HCT116 (cell line): ENCODE measurements at regions not wholly inside any gene's neighbourhood (a gene's known extent, or its start where the extent isn't known, plus 50 kb on each side); places are given as distances from the start of the nearest gene placed in this dataset.

Experiments
- ATAC-seq: fragments of 200-7000 bp; cut with Tn5 transposase; 2 replicates; pipeline ENCODE4 v1.9.1; 2020; ENCODE audit warnings: mild to moderate bottlenecking, moderate library complexity
- BruUV-seq: library from RNA; stranded (reverse); fragments of 400-500 nt; replicated peaks from 2 replicates; lab custom pipeline; 2021; lab: Mats Ljungman, UMichigan
- CTCF ChIA-PET: fragments of 300-600 bp; sonication (Branson Sonifier 250); formaldehyde crosslinking; loops from one replicate; lab custom pipeline; 2021; ENCODE audit warnings: antibody characterized with exemption; lab: Charles Lee
- POLR2A ChIA-PET: fragments of 300-600, 350-600 bp; sonication (Branson Sonifier 250); formaldehyde crosslinking; loops from one replicate; lab custom pipeline; 2021; ENCODE audit warnings: antibody characterized with exemption; lab: Charles Lee
- RAD21 ChIA-PET, 2 experiments: fragments of 300-600 bp; sonication (Branson Sonifier 250); formaldehyde crosslinking; loops; one replicate each; lab custom pipeline; 2023; ENCODE audit warnings: low total read pairs in 2 of 2; ENCODE audit not compliant: uncharacterized antibody in 2 of 2, unreplicated experiment in 2 of 2, low non-redundant PET in 1 of 2; lab: Charles Lee
- DNase-seq: peaks from one replicate; pipeline ENCODE4 v3.0.0-alpha.2; 2010; ENCODE audit warnings: low read depth, low spot score
- H2AFZ ChIP-seq: fragments of 200-600 bp; shearing (Covaris generic), sonication (generic); 2 replicates; pipeline ENCODE4 v1.6.1; 2017; ENCODE audit warnings: low read depth, mixed run types, mixed read lengths, antibody characterized with exemption, low read length; ENCODE audit not compliant: poor library complexity, severe bottlenecking
- H3K27ac ChIP-seq: 2 replicates; pipeline ENCODE4 v1.5.1; 2012; ENCODE audit warnings: low read depth, low read length
- H3K27me3 ChIP-seq: fragments of 200-600 bp; sonication (generic); 2 replicates; pipeline ENCODE4 v1.6.1; 2016; ENCODE audit warnings: mixed run types, low read length, mixed read lengths; ENCODE audit not compliant: insufficient read depth
- H3K36me3 ChIP-seq, 2 experiments: fragments of 200-500 bp in 1 of 2; fragments of 200-600 bp in 1 of 2; sonication (Bioruptor generic) in 1 of 2; sonication (generic) in 1 of 2; 2 replicates each; pipeline versions ENCODE4 v1.5.1 to v1.6.1; 2014 to 2016; ENCODE audit warnings: low read length in 2 of 2, inconsistent platforms in 1 of 2, mixed read lengths in 1 of 2, mixed run types in 1 of 2; ENCODE audit not compliant: insufficient read depth in 2 of 2, control insufficient read depth in 1 of 2
- H3K4me1 ChIP-seq, 2 experiments: fragments of 200-600 bp in 1 of 2; sonication (generic) in 1 of 2; 2 replicates each; pipeline versions ENCODE4 v1.5.1 to v1.6.1; 2012 to 2017; ENCODE audit warnings: low read length in 2 of 2, inconsistent platforms in 1 of 2, mild to moderate bottlenecking in 1 of 2, mixed read lengths in 1 of 2, mixed run types in 1 of 2, moderate library complexity in 1 of 2; ENCODE audit not compliant: insufficient read depth in 2 of 2, control insufficient read depth in 1 of 2
- H3K4me2 ChIP-seq: fragments of 200-600 bp; sonication (generic); 2 replicates; pipeline ENCODE4 v1.6.1; 2017; ENCODE audit warnings: mixed run types, low read length, mixed read lengths
- H3K4me3 ChIP-seq, 2 experiments: fragments of 200-600 bp in 1 of 2; sonication (generic) in 1 of 2; replicated peaks in 1 of 2; 2 replicates each; pipeline ENCODE4 v1.5.1; 2011 to 2016; ENCODE audit warnings: low read length in 2 of 2, control low read depth in 1 of 2, low read depth in 1 of 2, mild to moderate bottlenecking in 1 of 2, mixed read lengths in 1 of 2, mixed run types in 1 of 2
- H3K79me2 ChIP-seq: fragments of 200-600 bp; sonication (generic); 2 replicates; pipeline ENCODE4 v1.6.1; 2017; ENCODE audit warnings: mild to moderate bottlenecking, mixed run types, low read length, moderate library complexity, mixed read lengths; ENCODE audit not compliant: insufficient read depth
- H3K9ac ChIP-seq: fragments of 200-600 bp; sonication (generic); 2 replicates; pipeline ENCODE4 v1.6.1; 2016; ENCODE audit warnings: low read length, mixed read lengths
- H3K9me2 ChIP-seq: fragments of 200-600 bp; sonication (generic), shearing (Covaris generic); 2 replicates; pipeline ENCODE4 v1.6.1; 2017; ENCODE audit warnings: mixed run types, mild to moderate bottlenecking, moderate library complexity; ENCODE audit not compliant: insufficient read depth
- H3K9me3 ChIP-seq, 2 experiments: fragments of 200-500 bp in 1 of 2; fragments of 200-600 bp in 1 of 2; sonication (Bioruptor generic) in 1 of 2; sonication (generic) in 1 of 2; 2 replicates each; pipeline ENCODE4 v1.6.1; 2014 to 2017; ENCODE audit warnings: low read length in 2 of 2, mixed read lengths in 2 of 2, inconsistent platforms in 1 of 2, low read depth in 1 of 2, mild to moderate bottlenecking in 1 of 2, mixed run types in 1 of 2, moderate library complexity in 1 of 2; ENCODE audit not compliant: control insufficient read depth in 1 of 2, insufficient read depth in 1 of 2
- H4K20me1 ChIP-seq: fragments of 200-600 bp; sonication (generic), shearing (Covaris generic); 2 replicates; pipeline ENCODE4 v1.6.1; 2017; ENCODE audit warnings: mixed run types, mild to moderate bottlenecking, moderate library complexity; ENCODE audit not compliant: insufficient read depth
- CBX3 ChIP-seq: IDR thresholded peaks from 2 replicates; pipeline ENCODE4 v1.6.1; 2012; ENCODE audit warnings: low read depth
- CEBPB ChIP-seq: IDR thresholded peaks from 2 replicates; pipeline ENCODE4 v1.6.1; 2012; ENCODE audit warnings: low read depth
- EZH2 ChIP-seq: fragments of 200-600 bp; sonication (generic); IDR thresholded peaks from 2 replicates; pipeline ENCODE4 v1.6.1; 2017; ENCODE audit warnings: antibody characterized with exemption, mixed run types
- EZH2phosphoT487 ChIP-seq: fragments of 200-600 bp; IDR thresholded peaks from 2 replicates; pipeline ENCODE4 v1.6.1; 2018; ENCODE audit warnings: antibody characterized with exemption, borderline replicate concordance
- POLR2AphosphoS5 ChIP-seq: IDR thresholded peaks from 2 replicates; pipeline ENCODE4 v1.6.1; 2011; ENCODE audit warnings: mild to moderate bottlenecking, low read depth, low read length, moderate library complexity
- RAD21 ChIP-seq: IDR thresholded peaks from 2 replicates; pipeline ENCODE4 v1.6.1; 2012; ENCODE audit warnings: low read depth, mild to moderate bottlenecking
- SIN3A ChIP-seq: IDR thresholded peaks from 2 replicates; pipeline ENCODE4 v1.6.1; 2012; ENCODE audit warnings: low read depth
- SP1 ChIP-seq: IDR thresholded peaks from 2 replicates; pipeline ENCODE4 v1.6.1; 2012; ENCODE audit warnings: low read depth
- TCF7L2 ChIP-seq: IDR thresholded peaks from 2 replicates; pipeline ENCODE4 v1.7.0; 2011; ENCODE audit warnings: borderline replicate concordance, inconsistent platforms; ENCODE audit not compliant: insufficient read depth, insufficient read length; ENCODE audit errors: extremely low read depth
- ZFX ChIP-seq: fragments of 450-650 bp; IDR thresholded peaks from 2 replicates; pipeline ENCODE4 v1.6.1; 2017
- ZNF274 ChIP-seq: fragments of 200-500 bp; sonication (Bioruptor generic); IDR thresholded peaks from 2 replicates; pipeline ENCODE4 v1.6.1; 2014; ENCODE audit warnings: mild to moderate bottlenecking, low read depth, low read length, inconsistent platforms
- intact Hi-C: fragments of 100-400 bp; cut with micrococcal nuclease; formaldehyde crosslinking; loops from 2 replicates; pipeline ENCODE4 v1.10.0; 2022
- TF ChIP-seq, protein P1 (sequence below), 3 experiments: fragments of 200-600 bp in 1 of 3; sonication (generic) in 1 of 3; IDR thresholded peaks in 2 of 3; conservative IDR thresholded peaks in 1 of 3; 2 replicates each; pipeline ENCODE4 v1.5.1; 2012 to 2017; ENCODE audit warnings: low read depth in 2 of 3, low read length in 2 of 3, antibody characterized with exemption in 1 of 3, borderline replicate concordance in 1 of 3, control low read depth in 1 of 3, mild to moderate bottlenecking in 1 of 3, mixed read lengths in 1 of 3, mixed run types in 1 of 3, moderate library complexity in 1 of 3; ENCODE audit not compliant: insufficient read depth in 1 of 3
- TF ChIP-seq, protein P2 (sequence below): IDR thresholded peaks from 2 replicates; pipeline ENCODE4 v1.6.1; 2011; ENCODE audit warnings: mild to moderate bottlenecking, low read length, moderate library complexity; ENCODE audit not compliant: insufficient replicate concordance; ENCODE audit errors: extremely low read depth

DNA sequence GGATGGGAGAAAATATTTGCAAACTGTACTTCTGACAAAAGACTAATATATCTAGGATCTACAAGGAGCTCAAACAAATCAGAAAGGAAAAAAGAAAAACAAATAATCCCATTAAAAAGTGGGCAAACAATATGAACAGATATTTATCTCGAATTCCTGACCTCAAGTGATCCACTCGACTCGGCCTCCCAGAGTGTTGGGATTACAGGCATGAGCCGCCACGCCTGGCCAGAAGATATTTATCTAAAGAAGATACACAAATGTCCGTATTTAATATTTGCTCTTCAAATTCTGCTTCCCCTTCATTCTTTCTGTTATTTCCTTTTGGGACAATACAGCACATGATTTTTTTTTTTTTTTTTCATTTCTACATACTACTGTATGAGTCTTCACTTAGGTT is 151.7 kb upstream of the GRM7 start:
- Histone ChIP-seq H3K9me3 (no peaks in the 10 kb centered on the region), H3K79me2 (no peaks in the 10 kb centered on the region), H2AFZ (no peak overlapping the region), H4K20me1 (no peaks in the 10 kb centered on the region), H3K27me3 (no peaks in the 10 kb centered on the region), H3K4me2 (no peak overlapping the region), H3K36me3 (no peaks in the 10 kb centered on the region), H3K4me1 (no peaks in the 10 kb centered on the region), H3K27ac (no peak overlapping the region), H3K9me2 (no peaks in the 10 kb centered on the region), H3K4me3 (no peak overlapping the region), H3K9ac (no peak overlapping the region)
- intact Hi-C loops = no loop called here
- DNase-seq (no peak), ATAC-seq (no peak)
- TF ChIP-seq RAD21 (no peak), TCF7L2 (no peak), POLR2AphosphoS5 (no peak), CEBPB (no peak), CBX3 (no peak), SIN3A (no peak), EZH2phosphoT487 (no peak), EZH2 (no peak), SP1 (no peak), ZFX (no peak), ZNF274 (no peak)
- TF ChIP-seq, protein P1, sequence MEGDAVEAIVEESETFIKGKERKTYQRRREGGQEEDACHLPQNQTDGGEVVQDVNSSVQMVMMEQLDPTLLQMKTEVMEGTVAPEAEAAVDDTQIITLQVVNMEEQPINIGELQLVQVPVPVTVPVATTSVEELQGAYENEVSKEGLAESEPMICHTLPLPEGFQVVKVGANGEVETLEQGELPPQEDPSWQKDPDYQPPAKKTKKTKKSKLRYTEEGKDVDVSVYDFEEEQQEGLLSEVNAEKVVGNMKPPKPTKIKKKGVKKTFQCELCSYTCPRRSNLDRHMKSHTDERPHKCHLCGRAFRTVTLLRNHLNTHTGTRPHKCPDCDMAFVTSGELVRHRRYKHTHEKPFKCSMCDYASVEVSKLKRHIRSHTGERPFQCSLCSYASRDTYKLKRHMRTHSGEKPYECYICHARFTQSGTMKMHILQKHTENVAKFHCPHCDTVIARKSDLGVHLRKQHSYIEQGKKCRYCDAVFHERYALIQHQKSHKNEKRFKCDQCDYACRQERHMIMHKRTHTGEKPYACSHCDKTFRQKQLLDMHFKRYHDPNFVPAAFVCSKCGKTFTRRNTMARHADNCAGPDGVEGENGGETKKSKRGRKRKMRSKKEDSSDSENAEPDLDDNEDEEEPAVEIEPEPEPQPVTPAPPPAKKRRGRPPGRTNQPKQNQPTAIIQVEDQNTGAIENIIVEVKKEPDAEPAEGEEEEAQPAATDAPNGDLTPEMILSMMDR (IDR thresholded peaks at IDR 0.05 in 2 of 3, conservative IDR thresholded peaks at IDR 0.05 in 1 of 3; ENCODE audit: borderline replicate concordance in 1 of 3, insufficient read depth in 1 of 3, low read depth in 2 of 3, low read length in 2 of 3) = no peak
- TF ChIP-seq, protein P2, sequence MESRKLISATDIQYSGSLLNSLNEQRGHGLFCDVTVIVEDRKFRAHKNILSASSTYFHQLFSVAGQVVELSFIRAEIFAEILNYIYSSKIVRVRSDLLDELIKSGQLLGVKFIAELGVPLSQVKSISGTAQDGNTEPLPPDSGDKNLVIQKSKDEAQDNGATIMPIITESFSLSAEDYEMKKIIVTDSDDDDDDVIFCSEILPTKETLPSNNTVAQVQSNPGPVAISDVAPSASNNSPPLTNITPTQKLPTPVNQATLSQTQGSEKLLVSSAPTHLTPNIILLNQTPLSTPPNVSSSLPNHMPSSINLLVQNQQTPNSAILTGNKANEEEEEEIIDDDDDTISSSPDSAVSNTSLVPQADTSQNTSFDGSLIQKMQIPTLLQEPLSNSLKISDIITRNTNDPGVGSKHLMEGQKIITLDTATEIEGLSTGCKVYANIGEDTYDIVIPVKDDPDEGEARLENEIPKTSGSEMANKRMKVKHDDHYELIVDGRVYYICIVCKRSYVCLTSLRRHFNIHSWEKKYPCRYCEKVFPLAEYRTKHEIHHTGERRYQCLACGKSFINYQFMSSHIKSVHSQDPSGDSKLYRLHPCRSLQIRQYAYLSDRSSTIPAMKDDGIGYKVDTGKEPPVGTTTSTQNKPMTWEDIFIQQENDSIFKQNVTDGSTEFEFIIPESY = no peak
- ChIA-PET POLR2A (no interaction called here), CTCF (no interaction called here), RAD21 (no interaction called here)
- no TSS peak for BruUV-seq
